Left ventricle myocardium inferior (tissue), 1 donor: ENCODE measurements at regions not wholly inside any gene's neighbourhood (a gene's known extent, or its start where the extent isn't known, plus 50 kb on each side); places are given as distances from the start of the nearest gene placed in this dataset.
A peak's percentile ranks its signal among the peaks of the same experiment; 100 is the strongest.

Experiments
- DNase-seq: peaks from one replicate; pipeline ENCODE4 v3.0.0-alpha.2; 2020
- H3K27ac ChIP-seq: fragments of 200-600 bp; replicated peaks from 2 replicates; pipeline ENCODE4 v1.8.0; 2021
- H3K27me3 ChIP-seq: fragments of 200-600 bp; 2 replicates; pipeline ENCODE4 v1.8.0; 2021; ENCODE audit warnings: low read depth
- H3K36me3 ChIP-seq: fragments of 200-600 bp; 2 replicates; pipeline ENCODE4 v1.8.0; 2021
- H3K4me1 ChIP-seq: fragments of 200-600 bp; 2 replicates; pipeline ENCODE4 v1.8.0; 2021
- H3K4me3 ChIP-seq: fragments of 200-600 bp; 2 replicates; pipeline ENCODE4 v1.8.0; 2021; ENCODE audit warnings: mild to moderate bottlenecking, moderate library complexity
- H3K9me3 ChIP-seq: fragments of 200-600 bp; replicated peaks from 2 replicates; pipeline ENCODE4 v1.8.0; 2021
- CTCF ChIP-seq: fragments of 200-600 bp; IDR thresholded peaks from 2 replicates; pipeline ENCODE4 v1.8.0; 2021; ENCODE audit warnings: antibody characterized with exemption, mild to moderate bottlenecking, borderline replicate concordance
- intact Hi-C: fragments of 100-400 bp; cut with micrococcal nuclease; formaldehyde crosslinking; loops from one replicate; pipeline ENCODE4 v1.11.0; 2022
- donor health status: DM: no; HTN: yes; CAD: no; lungs with severe emphysema.

- H3K4me3 ChIP-seq = no peak overlapping the region
- intact Hi-C loops = no loop called here
- peaks cover 3% of the 10 kb centered on the region for H3K27me3 ChIP-seq
- no peaks in the 10 kb centered on the region for H3K9me3 ChIP-seq
- peak; percentile 23 for TF ChIP-seq CTCF
- no peaks in the 10 kb centered on the region for H3K4me1 ChIP-seq
- peak; percentile 63 for DNase-seq
- H3K27ac ChIP-seq = no peak overlapping the region
- no peaks in the 10 kb centered on the region for H3K36me3 ChIP-seq
Measured at GRCh38 chr5:114782869-114783268, 386.8 kb downstream of the TRIM36 start.

GRCh38 chr5:114782177-114782576 is 387.5 kb downstream of the TRIM36 start:
- Histone ChIP-seq H3K27ac (no peak overlapping the region), H3K36me3 (no peaks in the 10 kb centered on the region), H3K9me3 (no peaks in the 10 kb centered on the region), H3K27me3 (peaks cover 3% of the 10 kb centered on the region), H3K4me1 (no peaks in the 10 kb centered on the region), H3K4me3 (no peak overlapping the region)
- intact Hi-C loops = no loop called here
- DNase-seq = no peak
- no peak for TF ChIP-seq CTCF

- TF ChIP-seq CTCF = no peak
- no peaks in the 10 kb centered on the region for H3K4me1 ChIP-seq
- no peak overlapping the region for H3K4me3 ChIP-seq
- no peak for DNase-seq
- intact Hi-C loops = no loop called here
- H3K27me3 ChIP-seq = peaks cover 3% of the 10 kb centered on the region
- H3K9me3 ChIP-seq = no peaks in the 10 kb centered on the region
- no peak overlapping the region for H3K27ac ChIP-seq
- no peaks in the 10 kb centered on the region for H3K36me3 ChIP-seq
Measured at GRCh38 chr5:114780290-114780689, 389.4 kb downstream of the TRIM36 start.

- Histone ChIP-seq H3K9me3 (peaks cover 5% of the 10 kb centered on the region), H3K4me3 (no peak overlapping the region), H3K36me3 (no peaks in the 10 kb centered on the region), H3K27ac (no peak overlapping the region), H3K27me3 (no peaks in the 10 kb centered on the region), H3K4me1 (no peaks in the 10 kb centered on the region)
- no peak for TF ChIP-seq CTCF
- intact Hi-C loops = no loop called here
- DNase-seq = no peak
Measured at GRCh38 chr5:114744406-114744805, 382.5 kb downstream of the KCNN2 start.

- no peak overlapping the region for H3K27ac ChIP-seq
- H3K9me3 ChIP-seq = peaks cover 13% of the 10 kb centered on the region
- intact Hi-C loops = no loop called here
- no peaks in the 10 kb centered on the region for H3K4me1 ChIP-seq
- no peaks in the 10 kb centered on the region for H3K36me3 ChIP-seq
- no peak for DNase-seq
- no peak overlapping the region for H3K4me3 ChIP-seq
- no peak for TF ChIP-seq CTCF
- no peaks in the 10 kb centered on the region for H3K27me3 ChIP-seq
Measured at GRCh38 chr5:114734238-114734637, 372.4 kb downstream of the KCNN2 start.

- H3K4me3 ChIP-seq = no peak overlapping the region
- H3K4me1 ChIP-seq = no peaks in the 10 kb centered on the region
Measured at GRCh38 chr5:114729986-114730385, 368.1 kb downstream of the KCNN2 start.

More at GRCh38 chr5:114729986-114730385, 368.1 kb downstream of the KCNN2 start:
- Histone ChIP-seq H3K9me3 (peaks cover 2% of the 10 kb centered on the region), H3K27me3 (no peaks in the 10 kb centered on the region), H3K27ac (no peak overlapping the region), H3K36me3 (no peaks in the 10 kb centered on the region)
- no peak for TF ChIP-seq CTCF
- intact Hi-C loops = no loop called here
- DNase-seq = no peak
